PFSK-1 (cell line): ENCODE measurements at regions not wholly inside any gene's neighbourhood (a gene's known extent, or its start where the extent isn't known, plus 50 kb on each side); places are given as distances from the start of the nearest gene placed in this dataset.

Source experiments
- FOXP2 ChIP-seq: optimal IDR thresholded peaks from 2 replicates; pipeline ENCODE3; 2011; ENCODE audit warnings: borderline replicate concordance, control low read depth, inconsistent platforms; ENCODE audit not compliant: insufficient read depth; ENCODE audit errors: extremely low read length, extremely low read depth
- POLR2AphosphoS5 ChIP-seq: IDR thresholded peaks from 2 replicates; pipeline ENCODE4 v1.6.1; 2012; ENCODE audit warnings: low read depth, mild to moderate bottlenecking, control low read depth, low read length, moderate library complexity
- REST ChIP-seq, 2 experiments: IDR thresholded peaks; 2 replicates each; pipeline versions ENCODE4 v1.6.1 to v1.8.0; 2011 to 2012; ENCODE audit warnings: low read depth in 2 of 2, low read length in 2 of 2, control low read depth in 1 of 2, inconsistent platforms in 1 of 2, mild to moderate bottlenecking in 1 of 2, moderate library complexity in 1 of 2; ENCODE audit not compliant: insufficient read depth in 1 of 2
- SIN3A ChIP-seq: IDR thresholded peaks from 2 replicates; pipeline ENCODE4 v1.6.1; 2012; ENCODE audit warnings: mild to moderate bottlenecking, low read length, moderate library complexity, borderline replicate concordance; ENCODE audit not compliant: insufficient read depth
- TAF1 ChIP-seq: IDR thresholded peaks from 2 replicates; pipeline ENCODE4 v1.6.1; 2012; ENCODE audit warnings: low read length, control low read depth, borderline replicate concordance; ENCODE audit not compliant: insufficient read depth

GRCh38 chr3:101913168-101913567 lies 63.9 kb downstream of the NFKBIZ start:
- TF ChIP-seq TAF1 (no peak), SIN3A (no peak), FOXP2 (no peak), REST (IDR thresholded peaks at IDR 0.05; ENCODE audit: insufficient read depth in 1 of 2, low read depth in 2 of 2, low read length in 2 of 2) (no peak), POLR2AphosphoS5 (no peak)

GRCh38 chr3:101925564-101925963 lies 76.2 kb downstream of the NFKBIZ start:
- TF ChIP-seq TAF1 (no peak), SIN3A (no peak), POLR2AphosphoS5 (no peak), REST (IDR thresholded peaks at IDR 0.05; ENCODE audit: insufficient read depth in 1 of 2, low read depth in 2 of 2, low read length in 2 of 2) (no peak), FOXP2 (no peak)

- TF ChIP-seq REST (IDR thresholded peaks at IDR 0.05; ENCODE audit: insufficient read depth in 1 of 2, low read depth in 2 of 2, low read length in 2 of 2) (no peak), FOXP2 (no peak), TAF1 (no peak), SIN3A (no peak), POLR2AphosphoS5 (no peak)
These were observed 77.3 kb downstream of the NFKBIZ start for GRCh38 chr3:101926594-101927105.

- TF ChIP-seq SIN3A (no peak), REST (IDR thresholded peaks at IDR 0.05; ENCODE audit: insufficient read depth in 1 of 2, low read depth in 2 of 2, low read length in 2 of 2) (no peak), POLR2AphosphoS5 (no peak), FOXP2 (no peak), TAF1 (no peak)
These were observed 79.6 kb downstream of the NFKBIZ start for GRCh38 chr3:101928890-101929289.

- no peak for TF ChIP-seq POLR2AphosphoS5
- TF ChIP-seq FOXP2: no peak
- no peak for TF ChIP-seq TAF1
- no peak for TF ChIP-seq SIN3A
These were observed 81.8 kb downstream of the NFKBIZ start for GRCh38 chr3:101931081-101931480.
